GM23338 (cell line): ENCODE measurements at regions not wholly inside any gene's neighbourhood (a gene's known extent, or its start where the extent isn't known, plus 50 kb on each side); places are given as distances from the start of the nearest gene placed in this dataset.

Experiments
- JUNB ChIP-seq: IDR thresholded peaks from one replicate; pipeline ENCODE4 v1.6.1; 2016; ENCODE audit warnings: antibody characterized with exemption; ENCODE audit not compliant: unreplicated experiment
- POLR2AphosphoS5 ChIP-seq: IDR thresholded peaks from 2 replicates; pipeline ENCODE4 v1.6.1; 2016; ENCODE audit warnings: antibody characterized with exemption, low read depth
- TF ChIP-seq, protein P1 (sequence below), 2 experiments: fragments of 200-600 bp in 1 of 2; sonication (generic) in 1 of 2; conservative IDR thresholded peaks; 2 replicates each; pipeline versions ENCODE4 v1.5.1 to v1.6.1; 2016 to 2017; ENCODE audit warnings: antibody characterized with exemption in 2 of 2, low read depth in 2 of 2, mild to moderate bottlenecking in 2 of 2, moderate library complexity in 1 of 2
- TF ChIP-seq, protein P2 (sequence below): IDR thresholded peaks from one replicate; pipeline ENCODE4 v1.6.1; 2018; ENCODE audit warnings: antibody characterized with exemption; ENCODE audit not compliant: unreplicated experiment

DNA sequence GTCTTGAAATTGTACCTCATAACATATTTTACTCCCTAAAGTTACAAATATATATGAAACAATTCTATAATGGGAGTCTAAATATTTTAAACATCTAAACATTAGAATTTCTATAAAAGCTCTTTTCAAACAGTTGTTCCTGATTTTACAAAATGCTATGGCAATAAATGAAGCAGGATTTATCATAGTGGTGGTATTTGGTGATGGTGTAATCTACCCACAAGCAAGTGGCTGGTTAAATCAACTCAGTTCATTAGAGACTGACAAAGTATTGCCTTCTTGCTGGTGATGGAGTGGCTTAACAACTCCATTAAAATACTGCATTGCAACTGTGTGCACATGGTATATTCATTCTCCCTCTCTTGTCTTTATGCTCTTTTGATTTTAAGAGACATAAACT is 138.9 kb downstream of the PMAIP1 start:
- TF ChIP-seq POLR2AphosphoS5 (no peak), JUNB (no peak)
- TF ChIP-seq, protein P1, sequence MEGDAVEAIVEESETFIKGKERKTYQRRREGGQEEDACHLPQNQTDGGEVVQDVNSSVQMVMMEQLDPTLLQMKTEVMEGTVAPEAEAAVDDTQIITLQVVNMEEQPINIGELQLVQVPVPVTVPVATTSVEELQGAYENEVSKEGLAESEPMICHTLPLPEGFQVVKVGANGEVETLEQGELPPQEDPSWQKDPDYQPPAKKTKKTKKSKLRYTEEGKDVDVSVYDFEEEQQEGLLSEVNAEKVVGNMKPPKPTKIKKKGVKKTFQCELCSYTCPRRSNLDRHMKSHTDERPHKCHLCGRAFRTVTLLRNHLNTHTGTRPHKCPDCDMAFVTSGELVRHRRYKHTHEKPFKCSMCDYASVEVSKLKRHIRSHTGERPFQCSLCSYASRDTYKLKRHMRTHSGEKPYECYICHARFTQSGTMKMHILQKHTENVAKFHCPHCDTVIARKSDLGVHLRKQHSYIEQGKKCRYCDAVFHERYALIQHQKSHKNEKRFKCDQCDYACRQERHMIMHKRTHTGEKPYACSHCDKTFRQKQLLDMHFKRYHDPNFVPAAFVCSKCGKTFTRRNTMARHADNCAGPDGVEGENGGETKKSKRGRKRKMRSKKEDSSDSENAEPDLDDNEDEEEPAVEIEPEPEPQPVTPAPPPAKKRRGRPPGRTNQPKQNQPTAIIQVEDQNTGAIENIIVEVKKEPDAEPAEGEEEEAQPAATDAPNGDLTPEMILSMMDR (conservative IDR thresholded peaks at IDR 0.05; ENCODE audit: low read depth in 2 of 2), result no peak
- TF ChIP-seq, protein P2, sequence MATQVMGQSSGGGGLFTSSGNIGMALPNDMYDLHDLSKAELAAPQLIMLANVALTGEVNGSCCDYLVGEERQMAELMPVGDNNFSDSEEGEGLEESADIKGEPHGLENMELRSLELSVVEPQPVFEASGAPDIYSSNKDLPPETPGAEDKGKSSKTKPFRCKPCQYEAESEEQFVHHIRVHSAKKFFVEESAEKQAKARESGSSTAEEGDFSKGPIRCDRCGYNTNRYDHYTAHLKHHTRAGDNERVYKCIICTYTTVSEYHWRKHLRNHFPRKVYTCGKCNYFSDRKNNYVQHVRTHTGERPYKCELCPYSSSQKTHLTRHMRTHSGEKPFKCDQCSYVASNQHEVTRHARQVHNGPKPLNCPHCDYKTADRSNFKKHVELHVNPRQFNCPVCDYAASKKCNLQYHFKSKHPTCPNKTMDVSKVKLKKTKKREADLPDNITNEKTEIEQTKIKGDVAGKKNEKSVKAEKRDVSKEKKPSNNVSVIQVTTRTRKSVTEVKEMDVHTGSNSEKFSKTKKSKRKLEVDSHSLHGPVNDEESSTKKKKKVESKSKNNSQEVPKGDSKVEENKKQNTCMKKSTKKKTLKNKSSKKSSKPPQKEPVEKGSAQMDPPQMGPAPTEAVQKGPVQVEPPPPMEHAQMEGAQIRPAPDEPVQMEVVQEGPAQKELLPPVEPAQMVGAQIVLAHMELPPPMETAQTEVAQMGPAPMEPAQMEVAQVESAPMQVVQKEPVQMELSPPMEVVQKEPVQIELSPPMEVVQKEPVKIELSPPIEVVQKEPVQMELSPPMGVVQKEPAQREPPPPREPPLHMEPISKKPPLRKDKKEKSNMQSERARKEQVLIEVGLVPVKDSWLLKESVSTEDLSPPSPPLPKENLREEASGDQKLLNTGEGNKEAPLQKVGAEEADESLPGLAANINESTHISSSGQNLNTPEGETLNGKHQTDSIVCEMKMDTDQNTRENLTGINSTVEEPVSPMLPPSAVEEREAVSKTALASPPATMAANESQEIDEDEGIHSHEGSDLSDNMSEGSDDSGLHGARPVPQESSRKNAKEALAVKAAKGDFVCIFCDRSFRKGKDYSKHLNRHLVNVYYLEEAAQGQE, result no peak
